Keratinocyte (primary cell): ENCODE measurements at regions not wholly inside any gene's neighbourhood (a gene's known extent, or its start where the extent isn't known, plus 50 kb on each side); places are given as distances from the start of the nearest gene placed in this dataset.

ENCODE experiments used
- DNase-seq: peaks from one replicate; pipeline ENCODE4 v3.0.0-alpha.2; 2011; ENCODE audit warnings: low read depth, missing footprints, low spot score
- FAIRE-seq: peaks from 2 replicates; lab custom pipeline; 2011; peaks lifted over from hg19 to GRCh38; lab: Jason Lieb, UNC
- H2AFZ ChIP-seq: 2 replicates; pipeline ENCODE4 v1.6.0; 2012; ENCODE audit warnings: low read length, control low read depth, inconsistent platforms; ENCODE audit not compliant: control insufficient read depth
- H3K27ac ChIP-seq: 2 replicates; pipeline ENCODE4 v1.5.1; 2011; ENCODE audit warnings: low read length; ENCODE audit not compliant: control insufficient read depth, insufficient read depth
- H3K27me3 ChIP-seq: 3 replicates; pipeline ENCODE4 v1.6.0; 2011; ENCODE audit warnings: low read length; ENCODE audit not compliant: control insufficient read depth, insufficient read depth; ENCODE audit errors: extremely low read depth
- H3K36me3 ChIP-seq, 2 experiments: 2 replicates in 1 of 2; 3 replicates in 1 of 2; pipeline ENCODE4 v1.5.1; 2011; ENCODE audit warnings: low read length in 2 of 2, mild to moderate bottlenecking in 1 of 2; ENCODE audit not compliant: control insufficient read depth in 2 of 2, insufficient read depth in 2 of 2; ENCODE audit errors: extremely low read depth in 1 of 2
- H3K4me1 ChIP-seq: 3 replicates; pipeline ENCODE4 v1.5.1; 2011; ENCODE audit warnings: low read length; ENCODE audit not compliant: control insufficient read depth, insufficient read depth; ENCODE audit errors: extremely low read depth
- H3K4me2 ChIP-seq: 3 replicates; pipeline ENCODE4 v1.6.0; 2011; ENCODE audit warnings: low read depth, low read length; ENCODE audit not compliant: control insufficient read depth, insufficient read depth; ENCODE audit errors: extremely low read depth
- H3K4me3 ChIP-seq, 3 experiments: fragments of 200-600 bp in 1 of 3; sonication (generic) in 1 of 3; 2 replicates in 2 of 3; 3 replicates in 1 of 3; pipeline ENCODE4 v1.5.1; 2011 to 2016; ENCODE audit warnings: low read length in 3 of 3, mild to moderate bottlenecking in 3 of 3, control low read depth in 2 of 3, inconsistent platforms in 1 of 3, low read depth in 1 of 3, mixed read lengths in 1 of 3, mixed run types in 1 of 3, moderate library complexity in 1 of 3; ENCODE audit not compliant: control insufficient read depth in 2 of 3, insufficient read depth in 2 of 3; ENCODE audit errors: extremely low read depth in 1 of 3
- H3K79me2 ChIP-seq: 2 replicates; pipeline ENCODE4 v1.6.0; 2012; ENCODE audit warnings: low read length; ENCODE audit not compliant: control insufficient read depth, insufficient read depth
- H3K9ac ChIP-seq: 3 replicates; pipeline ENCODE4 v1.6.0; 2011; ENCODE audit warnings: low read length; ENCODE audit not compliant: control insufficient read depth, insufficient read depth; ENCODE audit errors: extremely low read depth
- H3K9me1 ChIP-seq: 3 replicates; pipeline ENCODE4 v1.6.0; 2011; ENCODE audit warnings: low read length; ENCODE audit not compliant: control insufficient read depth, insufficient read depth; ENCODE audit errors: extremely low read depth
- H3K9me3 ChIP-seq: 2 replicates; pipeline ENCODE4 v1.5.1; 2012; ENCODE audit warnings: low read depth, low read length; ENCODE audit not compliant: control insufficient read depth
- H4K20me1 ChIP-seq: 3 replicates; pipeline ENCODE4 v1.6.0; 2011; ENCODE audit warnings: low read length; ENCODE audit not compliant: control insufficient read depth, insufficient read depth; ENCODE audit errors: extremely low read depth
- CTCF ChIP-seq, 3 experiments: IDR thresholded peaks in 1 of 3; conservative IDR thresholded peaks in 1 of 3; optimal IDR thresholded peaks in 1 of 3; 2 replicates in 2 of 3; 3 replicates in 1 of 3; pipeline versions ENCODE3 to v1.5.1; 2011; ENCODE audit warnings: low read length in 3 of 3, mild to moderate bottlenecking in 3 of 3, moderate library complexity in 2 of 3, control low read depth in 1 of 3, inconsistent platforms in 1 of 3; ENCODE audit not compliant: insufficient read depth in 2 of 3; ENCODE audit errors: extremely low read depth in 1 of 3
- EZH2 ChIP-seq: IDR thresholded peaks from one replicate; pipeline ENCODE4 v1.6.1; 2012; ENCODE audit warnings: inconsistent platforms, mild to moderate bottlenecking, low read length, moderate library complexity
- dilution Hi-C: fragments of 300-500 bp; cut with MboI; formaldehyde crosslinking; loops from one replicate; pipeline ENCODE4 v1.7.0; 2020; ENCODE audit warnings: low sequenced_read_pairs; ENCODE audit not compliant: extremely low pct_ligation_motif_present

DNA sequence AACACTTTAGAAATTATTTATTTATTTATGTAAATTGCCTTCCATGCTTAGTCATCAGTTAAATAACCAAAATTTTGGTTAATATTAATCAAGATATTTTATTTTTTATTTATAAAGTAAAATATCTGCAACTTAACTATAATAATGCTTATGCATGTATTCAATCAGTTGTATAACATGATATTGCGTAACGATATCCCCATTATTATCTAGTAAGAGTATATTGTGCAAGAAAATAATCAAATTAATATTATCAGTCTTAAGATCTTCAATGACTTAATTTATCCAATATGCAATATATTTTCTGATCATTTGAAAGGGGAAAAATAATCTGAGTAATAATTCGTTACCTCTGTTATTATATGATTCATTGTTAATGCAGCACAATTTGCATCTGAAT is 596.7 kb downstream of the GABRG1 start:
- dilution Hi-C loops, result no loop called here
- FAIRE-seq (no peak), DNase-seq (no peak)
- Histone ChIP-seq H2AFZ (no peak overlapping the region), H3K4me1 (no peaks in the 10 kb centered on the region), H3K9ac (no peak overlapping the region), H3K27ac (no peak overlapping the region), H3K4me3 (no peak overlapping the region), H3K36me3 (no peaks in the 10 kb centered on the region), H4K20me1 (no peaks in the 10 kb centered on the region), H3K9me1 (no peaks in the 10 kb centered on the region), H3K79me2 (no peaks in the 10 kb centered on the region), H3K4me2 (no peak overlapping the region), H3K27me3 (no peaks in the 10 kb centered on the region), H3K9me3 (peaks cover 4% of the 10 kb centered on the region)
- no peak for TF ChIP-seq EZH2
- no peak for TF ChIP-seq CTCF (optimal IDR thresholded peaks at IDR 0.05 in 1 of 3, IDR thresholded peaks at IDR 0.05 in 1 of 3, conservative IDR thresholded peaks at IDR 0.05 in 1 of 3; ENCODE audit: extremely low read depth in 1 of 3, insufficient read depth in 2 of 3, low read length in 3 of 3)

GRCh38 chr4:45518832-45519231 is 605.0 kb downstream of the GABRG1 start:
- no peak for TF ChIP-seq CTCF (optimal IDR thresholded peaks at IDR 0.05 in 1 of 3, IDR thresholded peaks at IDR 0.05 in 1 of 3, conservative IDR thresholded peaks at IDR 0.05 in 1 of 3; ENCODE audit: extremely low read depth in 1 of 3, insufficient read depth in 2 of 3, low read length in 3 of 3)
- no peak for TF ChIP-seq EZH2
- no peak for DNase-seq
- dilution Hi-C loops, result no loop called here
- Histone ChIP-seq H3K4me2 (no peak overlapping the region), H2AFZ (no peak overlapping the region), H3K9me3 (peaks cover 3% of the 10 kb centered on the region), H3K4me1 (no peaks in the 10 kb centered on the region), H3K27ac (no peak overlapping the region), H3K79me2 (no peaks in the 10 kb centered on the region), H4K20me1 (no peaks in the 10 kb centered on the region), H3K27me3 (no peaks in the 10 kb centered on the region), H3K9me1 (no peaks in the 10 kb centered on the region), H3K9ac (no peak overlapping the region), H3K36me3 (no peaks in the 10 kb centered on the region), H3K4me3 (no peak overlapping the region)
- no peak for FAIRE-seq
